KMS-11 (cell line): ENCODE measurements at regions not wholly inside any gene's neighbourhood (a gene's known extent, or its start where the extent isn't known, plus 50 kb on each side); places are given as distances from the start of the nearest gene placed in this dataset.

Experiments used
- H2AFZ ChIP-seq: fragments of 200-600 bp; sonication (generic); 2 replicates; pipeline ENCODE4 v1.6.1; 2016; ENCODE audit warnings: antibody characterized with exemption, mixed run types, low read depth
- H3K27ac ChIP-seq: fragments of 200-600 bp; sonication (generic); 2 replicates; pipeline ENCODE4 v1.6.1; 2016; ENCODE audit warnings: mild to moderate bottlenecking, mixed run types
- H3K27me3 ChIP-seq: fragments of 200-600 bp; sonication (generic); 2 replicates; pipeline ENCODE4 v1.6.1; 2017; ENCODE audit warnings: mild to moderate bottlenecking, low read depth, mixed run types, moderate library complexity; ENCODE audit not compliant: insufficient read depth
- H3K36me3 ChIP-seq: fragments of 200-600 bp; sonication (generic); 2 replicates; pipeline ENCODE4 v1.6.1; 2017; ENCODE audit warnings: mild to moderate bottlenecking, mixed run types; ENCODE audit not compliant: insufficient read depth
- H3K4me1 ChIP-seq: fragments of 200-600 bp; sonication (generic); 2 replicates; pipeline ENCODE4 v1.6.1; 2016; ENCODE audit warnings: mild to moderate bottlenecking, low read depth, mixed run types; ENCODE audit not compliant: poor library complexity, severe bottlenecking
- H3K4me2 ChIP-seq: fragments of 200-600 bp; sonication (generic); 2 replicates; pipeline ENCODE4 v1.7.0; 2016; ENCODE audit warnings: mild to moderate bottlenecking, mixed run types
- H3K4me3 ChIP-seq: fragments of 200-600 bp; sonication (generic); IDR thresholded peaks from 2 replicates; pipeline ENCODE4 v1.6.1; 2017; ENCODE audit warnings: low read depth, low read length, mixed read lengths; ENCODE audit not compliant: insufficient read depth
- H3K79me2 ChIP-seq: fragments of 200-600 bp; sonication (generic); 2 replicates; pipeline ENCODE4 v1.6.1; 2016; ENCODE audit warnings: low read depth, mixed run types; ENCODE audit not compliant: insufficient read depth
- H3K9ac ChIP-seq: fragments of 200-600 bp; sonication (generic); 2 replicates; pipeline ENCODE4 v1.6.1; 2016; ENCODE audit warnings: mild to moderate bottlenecking, mixed run types
- H4K20me1 ChIP-seq: fragments of 200-600 bp; sonication (generic); 2 replicates; pipeline ENCODE4 v1.6.1; 2016; ENCODE audit warnings: mild to moderate bottlenecking, mixed run types; ENCODE audit not compliant: insufficient read depth
- CTCF ChIP-seq: fragments of 200-600 bp; sonication (generic); conservative IDR thresholded peaks from 2 replicates; pipeline ENCODE4 v1.6.1; 2017; ENCODE audit warnings: low read depth, mild to moderate bottlenecking, antibody characterized with exemption, low read length, moderate library complexity, mixed read lengths

GRCh38 chr4:184887333-184887732, 61.6 kb upstream of the ACSL1 start:
- TF ChIP-seq CTCF: no peak

GRCh38 chr4:184887947-184888346, 62.2 kb upstream of the ACSL1 start:
- no peaks in the 10 kb centered on the region for H3K4me1 ChIP-seq
- no peak overlapping the region for H3K4me2 ChIP-seq
- no peak for TF ChIP-seq CTCF
- H2AFZ ChIP-seq: no peak overlapping the region
- no peak overlapping the region for H3K27ac ChIP-seq
- H3K4me3 ChIP-seq: no peak overlapping the region
- H3K36me3 ChIP-seq: no peaks in the 10 kb centered on the region
- no peaks in the 10 kb centered on the region for H4K20me1 ChIP-seq
- H3K27me3 ChIP-seq: no peaks in the 10 kb centered on the region
- H3K9ac ChIP-seq: no peak overlapping the region
- H3K79me2 ChIP-seq: no peaks in the 10 kb centered on the region

More at GRCh38 chr4:184887333-184887732, 61.6 kb upstream of the ACSL1 start:
- H3K4me3 ChIP-seq: no peak overlapping the region
- H3K4me1 ChIP-seq: no peaks in the 10 kb centered on the region
- H3K4me2 ChIP-seq: no peak overlapping the region
- no peaks in the 10 kb centered on the region for H3K79me2 ChIP-seq
- no peak overlapping the region for H3K27ac ChIP-seq
- H3K9ac ChIP-seq: no peak overlapping the region
- H2AFZ ChIP-seq: no peak overlapping the region
- no peaks in the 10 kb centered on the region for H3K36me3 ChIP-seq
- H4K20me1 ChIP-seq: no peaks in the 10 kb centered on the region
- no peaks in the 10 kb centered on the region for H3K27me3 ChIP-seq

GRCh38 chr4:184889666-184890335, 64.0 kb upstream of the ACSL1 start:
- Histone ChIP-seq H2AFZ (no peak overlapping the region), H3K27me3 (no peaks in the 10 kb centered on the region), H3K79me2 (no peaks in the 10 kb centered on the region), H3K4me3 (no peak overlapping the region), H4K20me1 (no peaks in the 10 kb centered on the region), H3K36me3 (no peaks in the 10 kb centered on the region), H3K4me2 (no peak overlapping the region), H3K4me1 (no peaks in the 10 kb centered on the region), H3K27ac (no peak overlapping the region), H3K9ac (no peak overlapping the region)
- no peak for TF ChIP-seq CTCF

- no peak for TF ChIP-seq CTCF
- H3K36me3 ChIP-seq: no peaks in the 10 kb centered on the region
- no peaks in the 10 kb centered on the region for H3K4me1 ChIP-seq
- no peaks in the 10 kb centered on the region for H3K27me3 ChIP-seq
- H3K4me3 ChIP-seq: no peak overlapping the region
- H3K9ac ChIP-seq: no peak overlapping the region
- H3K27ac ChIP-seq: no peak overlapping the region
- no peaks in the 10 kb centered on the region for H4K20me1 ChIP-seq
- no peak overlapping the region for H3K4me2 ChIP-seq
- H2AFZ ChIP-seq: no peak overlapping the region
- no peaks in the 10 kb centered on the region for H3K79me2 ChIP-seq
Observed at GRCh38 chr4:184890499-184890898, 64.7 kb upstream of the ACSL1 start.
